ENCODE measurements at regions not wholly inside any gene's neighbourhood (a gene's known extent, or its start where the extent isn't known, plus 50 kb on each side); places are given as distances from the start of the nearest gene placed in this dataset.

- TF ChIP-seq EZH2 (IDR thresholded peaks at IDR 0.05; ENCODE audit: low read length) = no peak
- TF ChIP-seq CTCF (optimal IDR thresholded peaks at IDR 0.05 in 1 of 3, IDR thresholded peaks at IDR 0.05 in 1 of 3, conservative IDR thresholded peaks at IDR 0.05 in 1 of 3; ENCODE audit: extremely low read depth in 1 of 3, insufficient read depth in 2 of 3, low read length in 3 of 3) = no peak
These were observed 83.4 kb upstream of the SMNDC1 start for GRCh38 chr10:110387983-110388686.

Measured in keratinocyte (primary cell).